GM19372 (cell line): ENCODE measurements at regions not wholly inside any gene's neighbourhood (a gene's known extent, or its start where the extent isn't known, plus 50 kb on each side); places are given as distances from the start of the nearest gene placed in this dataset.
"Not testable (repeated sequence)": the region's sequence is repeated elsewhere in the genome, so short reads cannot be mapped to it uniquely, and the experiment has no call there.

Experiments
- ATAC-seq: cut with Tn5 transposase; IDR thresholded peaks from one replicate; pipeline ENCODE4 v1.9.1; 2021; ENCODE audit warnings: mild to moderate bottlenecking, low read depth, moderate library complexity; ENCODE audit not compliant: unreplicated experiment

- no peak for ATAC-seq
These were observed 1695.8 kb upstream of the PIK3C3 start for GRCh38 chr18:40259115-40259835.

GRCh38 chr18:40258311-40258710, 1696.7 kb upstream of the PIK3C3 start:
- ATAC-seq, result no peak

- ATAC-seq, result no peak
These were observed 1704.8 kb upstream of the PIK3C3 start for GRCh38 chr18:40250236-40250635.

GRCh38 chr18:40249390-40250080, 1705.5 kb upstream of the PIK3C3 start:
- no peak for ATAC-seq

DNA sequence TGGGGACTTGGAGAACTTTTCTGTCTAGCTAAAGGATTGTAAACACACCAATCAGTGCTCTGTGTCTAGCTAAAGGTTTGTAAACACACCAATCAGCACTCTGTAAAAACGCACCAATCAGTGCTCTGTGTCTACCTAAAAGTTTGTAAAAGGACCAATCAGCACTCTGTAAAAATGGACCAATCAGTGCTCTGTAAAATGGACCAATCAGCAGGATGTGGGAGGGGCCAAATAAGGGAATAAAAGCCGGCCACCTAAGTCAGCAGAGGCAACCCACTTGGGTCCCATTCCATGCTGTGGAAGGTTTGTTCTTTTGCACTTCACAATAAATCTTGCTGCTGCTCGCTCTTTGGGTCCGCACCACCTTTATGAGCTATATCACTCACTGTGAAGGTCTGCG, 1709.4 kb upstream of the PIK3C3 start:
- not testable (repeated sequence) for ATAC-seq

- ATAC-seq, result no peak
These were observed 1711.4 kb upstream of the PIK3C3 start for GRCh38 chr18:40243607-40244006.

DNA sequence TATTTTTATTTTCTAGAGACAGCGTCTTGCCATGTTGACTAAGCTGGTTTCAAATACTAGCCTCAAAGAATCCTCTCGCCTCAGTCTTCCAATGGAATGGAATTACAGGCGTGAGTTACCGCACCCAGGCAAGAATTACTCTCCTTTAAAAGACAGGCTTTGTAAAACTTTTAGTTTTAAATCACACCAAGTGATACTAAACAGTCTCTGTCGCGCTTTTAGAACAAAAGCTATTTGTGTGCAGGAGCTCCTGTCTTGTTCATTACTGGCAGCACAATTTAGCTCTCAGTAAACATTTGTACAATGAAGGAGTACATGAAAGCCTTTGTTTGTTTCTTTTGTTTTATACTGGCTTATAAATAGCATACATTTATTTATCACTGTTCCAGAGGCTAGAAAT, 1719.2 kb upstream of the PIK3C3 start:
- ATAC-seq, result no peak

DNA sequence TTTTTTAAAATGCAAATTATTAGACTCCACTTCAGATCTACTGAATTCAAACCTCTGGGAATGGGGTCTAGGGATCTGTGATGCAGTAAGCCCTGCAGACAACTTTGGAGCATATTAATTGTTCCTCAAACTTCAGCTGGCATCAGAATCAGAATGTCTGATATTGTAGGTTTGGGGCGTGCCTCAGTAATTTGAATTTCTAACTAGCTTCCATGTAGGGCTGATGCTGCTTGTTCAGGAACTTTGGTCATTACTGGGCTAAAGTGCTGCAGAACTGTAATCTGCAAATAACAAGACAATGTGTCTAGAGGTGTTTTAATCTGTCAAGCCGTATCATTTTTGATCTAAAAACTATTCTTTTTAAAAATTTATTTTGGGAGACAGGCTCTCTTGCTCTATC, 1719.7 kb upstream of the PIK3C3 start:
- ATAC-seq, result no peak

- ATAC-seq, result no peak
These were observed 1721.0 kb upstream of the PIK3C3 start for GRCh38 chr18:40233931-40234616.

- ATAC-seq, result no peak
These were observed 1732.3 kb upstream of the PIK3C3 start for GRCh38 chr18:40222776-40223175.

DNA sequence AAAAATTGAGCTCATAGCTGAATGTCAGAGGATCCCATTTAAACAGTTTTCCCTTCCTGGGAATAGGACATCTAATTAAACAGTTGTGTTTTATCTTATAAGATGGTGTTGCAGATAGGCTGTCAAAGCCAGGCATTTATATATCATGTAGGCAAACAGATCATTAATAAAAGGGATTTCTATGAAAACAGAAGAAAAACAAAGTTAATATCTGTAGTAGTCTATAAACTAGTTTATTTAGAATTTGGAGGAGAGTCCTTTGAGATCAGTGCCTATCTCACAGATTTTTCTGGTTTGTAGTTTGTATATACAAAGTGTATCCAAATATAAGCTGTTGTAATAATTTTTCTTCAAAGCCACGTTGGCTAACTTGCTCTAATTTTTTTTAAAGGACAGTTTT, 1738.2 kb upstream of the PIK3C3 start:
- no peak for ATAC-seq

DNA sequence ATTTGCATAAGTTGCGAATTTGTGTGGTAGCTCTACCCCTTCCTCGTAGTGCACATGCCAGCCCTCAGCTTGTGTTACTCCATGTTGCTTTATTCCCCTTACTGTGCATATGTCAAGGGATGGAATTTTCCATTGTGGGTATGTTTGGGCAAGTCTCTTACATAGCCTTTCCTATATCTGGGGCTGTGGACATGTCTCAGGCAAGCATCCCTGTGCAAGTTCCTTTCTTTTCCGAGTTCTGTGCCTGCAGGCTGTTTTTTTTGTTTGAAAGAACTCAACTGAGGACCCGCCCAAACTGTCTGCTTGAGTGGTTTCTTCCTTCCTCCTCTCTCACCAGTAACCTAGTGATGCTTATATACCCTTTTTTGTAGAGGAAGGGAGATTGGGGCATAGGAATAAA, 1739.1 kb upstream of the PIK3C3 start:
- ATAC-seq, result no peak

DNA sequence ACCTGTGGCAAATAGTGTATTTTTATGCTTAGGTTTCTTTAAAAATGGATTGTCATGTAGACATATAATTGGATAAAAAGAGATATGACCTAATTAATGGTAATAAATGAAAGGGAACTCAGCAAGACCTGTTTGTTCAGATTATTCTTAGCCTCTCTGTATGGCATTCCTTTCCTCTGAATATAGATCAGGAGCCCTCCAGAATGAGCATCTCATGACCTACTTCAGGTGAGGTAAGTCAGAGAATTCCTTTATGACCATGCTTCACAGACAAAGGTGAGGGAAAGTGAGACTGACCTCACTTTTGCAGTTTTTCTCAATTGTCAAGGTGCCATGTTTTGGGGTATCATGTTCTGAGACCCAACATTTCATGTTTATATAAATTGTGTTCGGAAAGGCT, 1744.3 kb upstream of the PIK3C3 start:
- ATAC-seq, result no peak

- no peak for ATAC-seq
These were observed 1746.1 kb upstream of the PIK3C3 start for GRCh38 chr18:40208958-40209357.

DNA sequence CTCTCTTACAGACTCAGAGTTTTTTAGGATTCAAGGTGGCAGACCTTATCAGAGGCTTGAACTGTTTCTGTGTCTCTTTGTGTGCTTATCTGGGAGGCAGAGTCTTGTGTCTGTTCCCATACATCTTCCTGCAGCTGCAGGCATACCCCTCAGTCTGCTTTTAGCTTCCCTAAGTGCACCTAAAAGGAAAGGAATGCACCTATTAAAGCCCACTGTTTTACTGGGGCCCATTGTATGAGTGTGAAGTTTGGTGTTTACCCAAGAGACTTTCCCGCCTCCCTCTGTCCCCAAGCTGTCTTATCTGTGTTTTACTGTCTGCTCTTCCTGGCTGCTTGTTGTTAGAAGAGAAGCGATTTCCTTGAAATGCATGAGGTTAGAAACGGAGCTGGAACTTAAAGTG, 1757.3 kb upstream of the PIK3C3 start:
- no peak for ATAC-seq

GRCh38 chr18:40186677-40187076, 1768.4 kb upstream of the PIK3C3 start:
- no peak for ATAC-seq

DNA sequence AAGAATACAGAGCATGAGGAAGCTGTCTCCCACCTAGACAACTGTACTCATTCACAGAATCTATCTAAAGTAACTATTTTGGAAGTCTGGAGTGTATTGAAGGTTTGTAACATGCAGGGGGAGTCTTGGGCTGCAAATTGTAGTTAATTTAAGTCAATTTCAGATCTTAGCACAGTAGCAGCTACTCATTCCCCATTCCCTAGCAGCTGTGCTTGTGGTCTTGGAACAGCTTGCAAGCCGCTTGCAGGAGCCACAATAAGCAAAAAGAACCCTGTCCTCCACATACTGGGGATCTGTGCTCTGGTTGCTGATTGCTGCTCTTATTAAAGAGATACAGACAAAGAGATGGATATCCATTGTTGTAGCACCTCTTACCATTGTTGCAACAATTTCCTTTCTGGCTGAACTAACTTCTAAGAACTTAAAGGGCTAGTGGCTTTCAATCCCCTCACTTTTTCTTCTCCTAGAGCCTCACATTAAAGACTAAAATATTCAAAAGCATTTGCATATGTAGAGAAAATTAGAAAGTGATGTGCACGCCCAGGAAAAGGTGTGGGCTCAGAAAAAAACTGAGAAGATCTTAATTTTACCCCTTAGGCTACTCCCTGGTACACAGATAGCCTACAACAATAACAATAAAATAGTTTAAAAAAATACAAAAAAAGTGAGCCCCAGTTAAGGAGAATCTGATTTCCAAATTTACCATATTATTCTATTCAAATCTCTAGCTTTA, 1775.1 kb upstream of the PIK3C3 start:
- no peak for ATAC-seq

- no peak for ATAC-seq
These were observed 1787.0 kb upstream of the PIK3C3 start for GRCh38 chr18:40168026-40168425.

DNA sequence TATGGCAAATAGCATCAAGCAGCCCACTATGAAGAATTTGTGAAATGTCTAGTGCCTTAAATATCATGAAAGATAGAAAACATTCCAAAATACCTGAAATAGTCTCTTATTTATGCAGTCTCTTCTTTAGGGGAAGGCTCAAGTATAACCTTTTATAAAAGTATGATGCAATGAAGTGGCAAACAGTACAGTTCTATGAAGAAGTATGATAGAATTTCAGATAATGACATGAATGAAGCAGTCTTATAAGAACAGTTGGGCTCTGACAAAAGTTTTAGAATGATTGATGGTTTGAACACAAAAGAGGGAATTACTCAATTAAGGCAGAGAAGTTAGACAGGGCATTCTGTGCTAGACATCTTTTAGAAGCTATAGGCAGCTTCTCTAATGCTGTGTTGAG, 1791.8 kb upstream of the PIK3C3 start:
- no peak for ATAC-seq

GRCh38 chr18:40160361-40160760, 1794.7 kb upstream of the PIK3C3 start:
- ATAC-seq, result no peak
